ENCODE measurements at regions not wholly inside any gene's neighbourhood (a gene's known extent, or its start where the extent isn't known, plus 50 kb on each side); places are given as distances from the start of the nearest gene placed in this dataset.
"Not testable (repeated sequence)": the region's sequence is repeated elsewhere in the genome, so short reads cannot be mapped to it uniquely, and the experiment has no call there.

- Mint-ChIP-seq H3K27ac (no peak overlapping the region), H3K9me3 (peaks cover 6% of the 10 kb centered on the region), H3K4me1 (no peaks in the 10 kb centered on the region), H3K27me3 (peaks cover 36% of the 10 kb centered on the region), H3K4me3 (no peak overlapping the region), H3K36me3 (ENCODE audit: low read depth) (no peaks in the 10 kb centered on the region)
- ATAC-seq (replicated peaks), result no peak
Measured at GRCh38 chr1:66478116-66478515, 55.8 kb upstream of the SGIP1 start.

- H3K9me3 Mint-ChIP-seq, result peaks cover 6% of the 10 kb centered on the region
- no peaks in the 10 kb centered on the region for H3K4me1 Mint-ChIP-seq
- H3K4me3 Mint-ChIP-seq, result no peak overlapping the region
- H3K27me3 Mint-ChIP-seq, result peaks cover 25% of the 10 kb centered on the region
- H3K36me3 Mint-ChIP-seq (ENCODE audit: low read depth), result no peaks in the 10 kb centered on the region
- H3K27ac Mint-ChIP-seq, result no peak overlapping the region
- ATAC-seq (replicated peaks), result no peak
Measured at GRCh38 chr1:66480162-66480561, 53.8 kb upstream of the SGIP1 start.

DNA sequence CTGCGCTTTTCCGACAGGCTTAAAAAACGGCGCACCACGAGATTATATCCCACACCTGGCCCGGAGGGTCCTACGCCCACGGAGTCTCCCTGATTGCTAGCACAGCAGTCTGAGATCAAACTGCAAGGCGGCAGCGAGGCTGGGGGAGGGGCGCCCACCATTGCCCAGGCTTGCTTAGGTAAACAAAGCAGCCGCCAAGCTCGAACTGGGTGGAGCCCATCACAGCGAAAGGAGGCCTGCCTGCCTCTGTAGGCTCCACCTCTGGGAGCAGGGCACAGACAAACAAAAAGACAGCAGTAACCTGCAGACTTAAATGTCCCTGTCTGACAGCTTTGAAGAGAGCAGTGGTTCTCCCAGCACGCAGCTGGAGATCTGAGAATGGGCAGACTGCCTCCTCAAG is 52.7 kb upstream of the SGIP1 start:
- not testable (repeated sequence) for H3K4me1 Mint-ChIP-seq; H3K36me3 Mint-ChIP-seq (ENCODE audit: low read depth); H3K4me3 Mint-ChIP-seq; H3K9me3 Mint-ChIP-seq; ATAC-seq (replicated peaks); H3K27ac Mint-ChIP-seq
- peaks cover 17% of the 10 kb centered on the region for H3K27me3 Mint-ChIP-seq

Measured in activated T-helper 17 cell treated with anti-CD3 and anti-CD28 coated beads, Interleukin-2, amount 50 U/mL, for 72 hours (primary cell).